H9 (cell line): ENCODE measurements at regions not wholly inside any gene's neighbourhood (a gene's known extent, or its start where the extent isn't known, plus 50 kb on each side); places are given as distances from the start of the nearest gene placed in this dataset.

Experiments used
- DNase-seq: peaks from one replicate; pipeline ENCODE4 v3.0.0-alpha.2; 2017
- H2AFZ ChIP-seq: one replicate; pipeline ENCODE4 v1.6.1; 2013; ENCODE audit warnings: mild to moderate bottlenecking, low read length, control low read depth, moderate library complexity
- H2AK5ac ChIP-seq: 2 replicates; pipeline ENCODE4 v1.6.1; 2013; ENCODE audit warnings: low read length, control low read depth, mixed read lengths; ENCODE audit not compliant: insufficient read length
- H2BK120ac ChIP-seq: one replicate; pipeline ENCODE4 v1.6.1; 2013; ENCODE audit warnings: low read depth, mild to moderate bottlenecking, low read length, control low read depth, inconsistent platforms; ENCODE audit not compliant: poor library complexity, severe bottlenecking
- H2BK12ac ChIP-seq: 2 replicates; pipeline ENCODE4 v1.6.1; 2013; ENCODE audit warnings: low read length, control low read depth, mixed read lengths, low read depth; ENCODE audit not compliant: insufficient read length
- H2BK15ac ChIP-seq: 2 replicates; pipeline ENCODE4 v1.6.1; 2013; ENCODE audit warnings: low read depth, low read length, control low read depth
- H2BK20ac ChIP-seq: one replicate; pipeline ENCODE4 v1.6.1; 2013; ENCODE audit warnings: low read depth, mild to moderate bottlenecking, low read length, control low read depth, inconsistent platforms; ENCODE audit not compliant: poor library complexity, severe bottlenecking
- H2BK5ac ChIP-seq: 2 replicates; pipeline ENCODE4 v1.6.1; 2013; ENCODE audit warnings: low read length, control low read depth, mixed read lengths; ENCODE audit not compliant: insufficient read length
- H3K14ac ChIP-seq: 2 replicates; pipeline ENCODE4 v1.6.1; 2013; ENCODE audit warnings: low read length, control low read depth; ENCODE audit not compliant: insufficient read depth
- H3K18ac ChIP-seq: 2 replicates; pipeline ENCODE4 v1.6.1; 2013; ENCODE audit warnings: low read depth, mild to moderate bottlenecking, mixed read lengths, low read length, control low read depth; ENCODE audit not compliant: insufficient read length
- H3K23ac ChIP-seq: 2 replicates; pipeline ENCODE4 v1.6.1; 2013; ENCODE audit warnings: low read length, control low read depth, mixed read lengths, low read depth; ENCODE audit not compliant: insufficient read length
- H3K23me2 ChIP-seq: 2 replicates; pipeline ENCODE4 v1.6.1; 2013; ENCODE audit warnings: low read depth, mild to moderate bottlenecking, mixed read lengths, low read length, control low read depth; ENCODE audit not compliant: insufficient read length, poor library complexity, severe bottlenecking
- H3K27ac ChIP-seq: 2 replicates; pipeline ENCODE4 v1.5.1; 2013; ENCODE audit warnings: low read length, control low read depth, mixed read lengths, low read depth; ENCODE audit not compliant: insufficient read length
- H3K27me3 ChIP-seq: 2 replicates; pipeline ENCODE4 v1.6.1; 2013; ENCODE audit warnings: low read length, control low read depth, inconsistent platforms; ENCODE audit not compliant: insufficient read depth
- H3K4ac ChIP-seq: 2 replicates; pipeline ENCODE4 v1.6.1; 2013; ENCODE audit warnings: low read depth, mild to moderate bottlenecking, control low read depth, inconsistent platforms, low read length, moderate library complexity
- H3K4me1 ChIP-seq: 2 replicates; pipeline ENCODE4 v1.6.1; 2013; ENCODE audit warnings: low read length, control low read depth, inconsistent platforms; ENCODE audit not compliant: insufficient read depth
- H3K4me2 ChIP-seq: 2 replicates; pipeline ENCODE4 v1.6.1; 2013; ENCODE audit warnings: low read length, control low read depth, mixed read lengths; ENCODE audit not compliant: insufficient read length, insufficient read depth
- H3K56ac ChIP-seq: 2 replicates; pipeline ENCODE4 v1.6.1; 2013; ENCODE audit warnings: low read depth, mild to moderate bottlenecking, mixed read lengths, low read length, control low read depth; ENCODE audit not compliant: insufficient read length
- H3K79me1 ChIP-seq: 2 replicates; pipeline ENCODE4 v1.6.1; 2013; ENCODE audit warnings: low read depth, mild to moderate bottlenecking, moderate library complexity, low read length, control low read depth, inconsistent platforms; ENCODE audit not compliant: insufficient read depth, poor library complexity, severe bottlenecking
- H3K79me2 ChIP-seq: 2 replicates; pipeline ENCODE4 v1.6.1; 2013; ENCODE audit warnings: low read length, control low read depth, inconsistent platforms; ENCODE audit not compliant: insufficient read depth
- H3K9ac ChIP-seq: 2 replicates; pipeline ENCODE4 v1.6.1; 2013; ENCODE audit warnings: low read length, control low read depth, mixed read lengths; ENCODE audit not compliant: insufficient read length; ENCODE audit errors: extremely low read depth
- H3K9me3 ChIP-seq: one replicate; pipeline ENCODE4 v1.6.1; 2013; ENCODE audit warnings: low read depth, low read length, inconsistent platforms; ENCODE audit not compliant: control insufficient read depth
- H3T11ph ChIP-seq: one replicate; pipeline ENCODE4 v1.6.1; 2013; ENCODE audit warnings: mild to moderate bottlenecking, low read length, control low read depth, inconsistent platforms
- H4K20me1 ChIP-seq: one replicate; pipeline ENCODE4 v1.6.1; 2013; ENCODE audit not compliant: control insufficient read depth, insufficient read length, insufficient read depth
- H4K5ac ChIP-seq: 2 replicates; pipeline ENCODE4 v1.6.1; 2013; ENCODE audit warnings: low read depth, mild to moderate bottlenecking, mixed read lengths, low read length, control low read depth; ENCODE audit not compliant: insufficient read length
- H4K8ac ChIP-seq: replicated peaks from 2 replicates; pipeline ENCODE4 v1.6.1; 2013; ENCODE audit warnings: low read length, control low read depth, mixed read lengths, low read depth; ENCODE audit not compliant: insufficient read length
- H4K91ac ChIP-seq: 2 replicates; pipeline ENCODE4 v1.6.1; 2013; ENCODE audit warnings: low read depth, mild to moderate bottlenecking, moderate library complexity, mixed read lengths, low read length, control low read depth; ENCODE audit not compliant: insufficient read length
- H3K27ac Mint-ChIP-seq, 3 experiments: 2 replicates in 2 of 3; 3 replicates in 1 of 3; pipeline ENCODE4 v1.8.0; 2020 to 2021; ENCODE audit warnings: mixed read lengths in 3 of 3, mild to moderate bottlenecking in 1 of 3, moderate library complexity in 1 of 3
- H3K27me3 Mint-ChIP-seq: 2 replicates; pipeline ENCODE4 v1.8.0; 2021; ENCODE audit warnings: low read depth, mild to moderate bottlenecking, moderate library complexity, mixed read lengths
- H3K36me3 Mint-ChIP-seq, 3 experiments: 2 replicates in 2 of 3; 3 replicates in 1 of 3; pipeline ENCODE4 v1.8.0; 2020 to 2021; ENCODE audit warnings: low read depth in 3 of 3, mixed read lengths in 3 of 3; ENCODE audit not compliant: insufficient read depth in 1 of 3
- H3K4me1 Mint-ChIP-seq, 2 experiments: 2 replicates each; pipeline ENCODE4 v1.8.0; 2020; ENCODE audit warnings: mixed read lengths in 2 of 2
- H3K4me3 Mint-ChIP-seq, 2 experiments: 2 replicates in 1 of 2; 3 replicates in 1 of 2; pipeline ENCODE4 v1.8.0; 2020 to 2021; ENCODE audit warnings: mild to moderate bottlenecking in 2 of 2, mixed read lengths in 2 of 2, moderate library complexity in 1 of 2
- H3K9me3 Mint-ChIP-seq, 2 experiments: 2 replicates in 1 of 2; 3 replicates in 1 of 2; pipeline ENCODE4 v1.8.0; 2020; ENCODE audit warnings: mild to moderate bottlenecking in 2 of 2, mixed read lengths in 2 of 2, moderate library complexity in 1 of 2
- WGBS: extraction: QIAGEN DNeasy Blood & Tissue Kit; methylation state at CpG from one replicate; pipeline ENCODE4 v1.1.7; 2013; ENCODE audit warnings: missing lambda C conversion rate, low lambda C conversion rate, mixed read lengths; ENCODE audit not compliant: insufficient read length; ENCODE audit errors: extremely low coverage; 5-methylcytosine and 5-hydroxymethylcytosine counted together
- TF ChIP-seq, protein P1 (sequence below): fragments of 200-600 bp; sonication (generic); conservative IDR thresholded peaks from 3 replicates; pipeline ENCODE4 v1.8.0; 2021; ENCODE audit warnings: antibody characterized with exemption, mild to moderate bottlenecking

DNA sequence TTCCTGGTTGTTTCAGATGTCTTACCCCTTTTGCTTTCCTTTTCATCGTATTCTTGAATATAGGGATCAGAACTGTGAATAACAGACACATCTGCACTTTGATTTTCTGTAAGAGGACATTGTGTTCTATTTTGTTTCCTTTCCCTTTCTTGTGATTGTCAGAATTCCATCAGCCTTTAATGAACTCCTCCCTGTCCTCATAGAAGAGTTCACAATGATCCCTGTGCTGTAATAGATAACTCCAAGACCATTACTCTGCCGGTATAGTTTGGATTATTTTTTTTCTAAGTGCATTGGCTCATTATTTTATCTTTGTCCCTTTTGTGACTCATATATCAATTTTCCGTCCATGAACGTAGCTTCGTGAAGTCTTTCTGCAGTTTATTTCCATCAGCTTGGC lies 59.7 kb upstream of the PRDM8 start:
- no peak overlapping the region for H3T11ph ChIP-seq
- no CpG with 5 or more reads among the region's 5 CpGs for WGBS
- no peak overlapping the region for H4K5ac ChIP-seq
- TF ChIP-seq, protein P1, sequence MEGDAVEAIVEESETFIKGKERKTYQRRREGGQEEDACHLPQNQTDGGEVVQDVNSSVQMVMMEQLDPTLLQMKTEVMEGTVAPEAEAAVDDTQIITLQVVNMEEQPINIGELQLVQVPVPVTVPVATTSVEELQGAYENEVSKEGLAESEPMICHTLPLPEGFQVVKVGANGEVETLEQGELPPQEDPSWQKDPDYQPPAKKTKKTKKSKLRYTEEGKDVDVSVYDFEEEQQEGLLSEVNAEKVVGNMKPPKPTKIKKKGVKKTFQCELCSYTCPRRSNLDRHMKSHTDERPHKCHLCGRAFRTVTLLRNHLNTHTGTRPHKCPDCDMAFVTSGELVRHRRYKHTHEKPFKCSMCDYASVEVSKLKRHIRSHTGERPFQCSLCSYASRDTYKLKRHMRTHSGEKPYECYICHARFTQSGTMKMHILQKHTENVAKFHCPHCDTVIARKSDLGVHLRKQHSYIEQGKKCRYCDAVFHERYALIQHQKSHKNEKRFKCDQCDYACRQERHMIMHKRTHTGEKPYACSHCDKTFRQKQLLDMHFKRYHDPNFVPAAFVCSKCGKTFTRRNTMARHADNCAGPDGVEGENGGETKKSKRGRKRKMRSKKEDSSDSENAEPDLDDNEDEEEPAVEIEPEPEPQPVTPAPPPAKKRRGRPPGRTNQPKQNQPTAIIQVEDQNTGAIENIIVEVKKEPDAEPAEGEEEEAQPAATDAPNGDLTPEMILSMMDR = no peak
- H3K79me1 ChIP-seq = no peaks in the 10 kb centered on the region
- H2BK120ac ChIP-seq = no peak overlapping the region
- Mint-ChIP-seq H3K36me3 (no peaks in the 10 kb centered on the region), H3K27ac (no peak overlapping the region), H3K4me3 (no peak overlapping the region), H3K9me3 (no peaks in the 10 kb centered on the region), H3K4me1 (no peaks in the 10 kb centered on the region), H3K27me3 (no peaks in the 10 kb centered on the region)
- H3K9ac ChIP-seq = no peak overlapping the region
- H4K91ac ChIP-seq = no peak overlapping the region
- no peaks in the 10 kb centered on the region for H3K23me2 ChIP-seq
- no peak overlapping the region for H3K4me2 ChIP-seq
- H3K18ac ChIP-seq = no peak overlapping the region
- H3K27ac ChIP-seq = no peak overlapping the region
- H2BK15ac ChIP-seq = no peak overlapping the region
- no peak overlapping the region for H3K23ac ChIP-seq
- H3K4ac ChIP-seq = no peak overlapping the region
- H2BK20ac ChIP-seq = no peak overlapping the region
- H2BK12ac ChIP-seq = no peak overlapping the region
- DNase-seq = no peak
- H2BK5ac ChIP-seq = no peak overlapping the region
- no peak overlapping the region for H2AFZ ChIP-seq
- no peak overlapping the region for H3K56ac ChIP-seq
- no peaks in the 10 kb centered on the region for H4K20me1 ChIP-seq
- no peaks in the 10 kb centered on the region for H3K9me3 ChIP-seq
- no peaks in the 10 kb centered on the region for H3K27me3 ChIP-seq
- H3K79me2 ChIP-seq = no peaks in the 10 kb centered on the region
- H2AK5ac ChIP-seq = no peak overlapping the region
- no peak overlapping the region for H4K8ac ChIP-seq
- H3K4me1 ChIP-seq = no peaks in the 10 kb centered on the region
- no peak overlapping the region for H3K14ac ChIP-seq
